ENCODE measurements at regions not wholly inside any gene's neighbourhood (a gene's known extent, or its start where the extent isn't known, plus 50 kb on each side); places are given as distances from the start of the nearest gene placed in this dataset.

DNA sequence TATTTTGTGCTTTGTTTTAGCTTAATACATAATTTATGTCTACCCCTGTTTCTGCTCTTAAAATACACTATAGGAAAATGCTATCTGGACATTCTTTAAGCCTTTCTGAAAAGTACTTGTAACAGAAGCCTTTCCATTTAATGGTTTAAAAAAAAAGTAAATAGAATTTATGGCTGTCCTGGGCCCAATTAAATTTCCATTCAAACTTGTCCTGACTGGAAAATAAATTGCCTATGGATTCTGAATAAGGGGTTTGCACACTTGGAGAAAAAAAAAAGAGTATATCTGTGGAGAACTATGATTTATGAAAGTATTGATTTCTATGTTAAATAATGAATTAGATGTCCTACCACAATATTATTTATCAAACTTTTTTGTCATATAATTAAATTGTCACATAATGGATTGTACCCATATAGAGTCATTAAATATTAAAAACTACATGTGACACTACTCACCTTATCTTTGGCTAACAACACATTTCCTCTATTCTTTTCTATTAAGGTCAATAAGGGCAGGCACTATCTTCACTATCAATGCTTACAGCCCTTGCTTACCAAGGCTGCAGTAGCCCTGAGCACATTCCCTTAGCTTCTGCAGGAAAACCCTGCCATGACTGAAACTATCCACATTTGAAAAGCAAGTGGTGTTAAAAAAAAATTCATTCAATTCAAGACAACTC, 396.1 kb upstream of the ROBO2 start:
- Histone ChIP-seq H3K4me3 (ENCODE audit: low read depth, low read length) (no peak overlapping the region), H3K79me2 (ENCODE audit: control insufficient read depth, insufficient read depth, low read length, unreplicated experiment) (no peaks in the 10 kb centered on the region), H3K27ac (ENCODE audit: low read depth, low read length) (no peak overlapping the region), H3K27me3 (ENCODE audit: insufficient read depth, low read length) (no peaks in the 10 kb centered on the region), H2AFZ (ENCODE audit: low read length, unreplicated experiment) (no peak overlapping the region), H3K4me1 (ENCODE audit: control insufficient read depth, insufficient read depth, low read length, unreplicated experiment) (no peaks in the 10 kb centered on the region), H3K36me3 (ENCODE audit: insufficient read depth, low read length) (no peaks in the 10 kb centered on the region)

DNA sequence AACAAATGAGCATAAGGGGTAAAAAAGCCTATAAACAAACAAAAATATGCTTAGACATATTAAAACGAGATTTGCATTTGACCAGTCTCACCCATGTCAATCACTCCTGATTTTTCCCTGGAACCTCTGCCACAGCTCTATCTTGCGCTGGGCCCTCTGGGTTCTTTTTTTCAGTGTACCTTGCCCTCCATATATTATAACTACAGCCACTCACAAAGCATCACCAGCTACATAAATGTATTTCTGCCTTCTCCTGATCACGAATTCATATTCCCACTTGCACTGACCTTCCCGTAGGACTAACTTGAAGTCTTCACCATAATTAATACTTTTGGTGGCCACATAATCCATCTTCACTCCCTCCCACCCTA, 395.6 kb upstream of the ROBO2 start:
- Histone ChIP-seq H2AFZ (ENCODE audit: low read length, unreplicated experiment) (no peak overlapping the region), H3K27ac (ENCODE audit: low read depth, low read length) (no peak overlapping the region), H3K27me3 (ENCODE audit: insufficient read depth, low read length) (no peaks in the 10 kb centered on the region), H3K36me3 (ENCODE audit: insufficient read depth, low read length) (no peaks in the 10 kb centered on the region), H3K4me1 (ENCODE audit: control insufficient read depth, insufficient read depth, low read length, unreplicated experiment) (no peaks in the 10 kb centered on the region), H3K79me2 (ENCODE audit: control insufficient read depth, insufficient read depth, low read length, unreplicated experiment) (no peaks in the 10 kb centered on the region), H3K4me3 (ENCODE audit: low read depth, low read length) (no peak overlapping the region)

DNA sequence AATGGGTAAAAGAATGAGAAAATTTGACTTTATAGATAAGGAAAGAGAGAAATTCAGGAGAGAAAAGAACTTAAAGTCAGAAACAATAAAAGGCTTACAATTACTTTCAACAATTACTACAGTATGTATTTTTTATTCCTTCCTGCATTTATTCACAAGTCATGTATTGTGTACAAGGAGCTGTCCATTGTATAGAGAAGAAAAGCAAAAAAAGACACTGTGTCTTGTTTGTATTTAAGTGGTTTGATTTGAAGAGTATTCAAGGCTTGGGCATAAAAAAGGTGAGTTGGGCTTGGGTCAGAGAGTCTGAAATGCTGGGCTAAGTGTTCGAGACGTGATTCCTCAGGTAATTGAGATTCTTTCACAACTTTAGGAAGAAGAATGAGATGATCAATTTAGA, 394.2 kb upstream of the ROBO2 start:
- Histone ChIP-seq H3K79me2 (ENCODE audit: control insufficient read depth, insufficient read depth, low read length, unreplicated experiment) (no peaks in the 10 kb centered on the region), H3K27me3 (ENCODE audit: insufficient read depth, low read length) (no peaks in the 10 kb centered on the region), H2AFZ (ENCODE audit: low read length, unreplicated experiment) (no peak overlapping the region), H3K4me3 (ENCODE audit: low read depth, low read length) (no peak overlapping the region), H3K27ac (ENCODE audit: low read depth, low read length) (no peak overlapping the region), H3K4me1 (ENCODE audit: control insufficient read depth, insufficient read depth, low read length, unreplicated experiment) (no peaks in the 10 kb centered on the region), H3K36me3 (ENCODE audit: insufficient read depth, low read length) (no peaks in the 10 kb centered on the region)

DNA sequence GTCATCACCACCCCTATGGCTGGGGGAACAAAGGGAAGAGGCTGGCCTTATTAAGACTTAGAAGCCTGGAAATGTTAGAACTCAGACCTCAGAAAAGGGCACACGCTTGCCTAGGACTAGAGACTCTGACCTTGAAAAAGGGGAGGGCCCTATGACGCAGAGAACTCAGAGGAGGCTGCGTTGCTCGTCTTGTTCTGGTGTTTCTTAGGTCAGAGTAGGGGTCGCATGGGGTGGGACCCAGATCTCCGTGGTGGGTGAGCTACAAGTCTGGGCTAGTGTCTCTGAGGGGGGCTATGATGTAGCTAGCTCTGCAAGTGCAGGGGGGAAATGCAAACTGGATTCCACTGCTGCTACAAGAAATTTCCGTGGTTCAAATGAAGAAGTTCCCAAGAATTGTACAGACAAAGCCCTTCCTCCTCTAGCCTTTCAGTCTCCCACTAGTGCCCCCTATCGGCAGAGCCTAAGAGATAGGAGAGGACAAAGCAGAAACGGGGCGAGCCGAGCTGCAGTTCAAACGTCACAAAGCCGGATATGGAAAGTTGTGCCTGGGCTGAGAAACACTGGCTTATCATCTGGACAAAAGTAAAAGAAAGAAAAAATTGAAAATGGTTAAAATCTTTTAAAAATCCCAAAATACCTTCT, 392.9 kb upstream of the ROBO2 start:
- Histone ChIP-seq H3K4me1 (ENCODE audit: control insufficient read depth, insufficient read depth, low read length, unreplicated experiment) (no peaks in the 10 kb centered on the region), H3K79me2 (ENCODE audit: control insufficient read depth, insufficient read depth, low read length, unreplicated experiment) (no peaks in the 10 kb centered on the region), H3K36me3 (ENCODE audit: insufficient read depth, low read length) (no peaks in the 10 kb centered on the region), H2AFZ (ENCODE audit: low read length, unreplicated experiment) (no peak overlapping the region), H3K27ac (ENCODE audit: low read depth, low read length) (no peak overlapping the region), H3K27me3 (ENCODE audit: insufficient read depth, low read length) (no peaks in the 10 kb centered on the region), H3K4me3 (ENCODE audit: low read depth, low read length) (no peak overlapping the region)

- Histone ChIP-seq H3K36me3 (ENCODE audit: insufficient read depth, low read length) (no peaks in the 10 kb centered on the region), H3K79me2 (ENCODE audit: control insufficient read depth, insufficient read depth, low read length, unreplicated experiment) (no peaks in the 10 kb centered on the region), H3K4me1 (ENCODE audit: control insufficient read depth, insufficient read depth, low read length, unreplicated experiment) (no peaks in the 10 kb centered on the region), H3K4me3 (ENCODE audit: low read depth, low read length) (no peak overlapping the region), H2AFZ (ENCODE audit: low read length, unreplicated experiment) (no peak overlapping the region), H3K27ac (ENCODE audit: low read depth, low read length) (no peak overlapping the region), H3K27me3 (ENCODE audit: insufficient read depth, low read length) (no peaks in the 10 kb centered on the region)
Observed at GRCh38 chr3:76651784-76652183, 388.1 kb upstream of the ROBO2 start.

- no peak overlapping the region for H3K4me3 ChIP-seq (ENCODE audit: low read depth, low read length)
- H3K27me3 ChIP-seq (ENCODE audit: insufficient read depth, low read length) = no peaks in the 10 kb centered on the region
- H3K4me1 ChIP-seq (ENCODE audit: control insufficient read depth, insufficient read depth, low read length, unreplicated experiment) = no peaks in the 10 kb centered on the region
- H3K36me3 ChIP-seq (ENCODE audit: insufficient read depth, low read length) = no peaks in the 10 kb centered on the region
- H3K79me2 ChIP-seq (ENCODE audit: control insufficient read depth, insufficient read depth, low read length, unreplicated experiment) = no peaks in the 10 kb centered on the region
- no peak overlapping the region for H2AFZ ChIP-seq (ENCODE audit: low read length, unreplicated experiment)
- H3K27ac ChIP-seq (ENCODE audit: low read depth, low read length) = no peak overlapping the region
Observed at GRCh38 chr3:76652524-76652923, 387.4 kb upstream of the ROBO2 start.

DNA sequence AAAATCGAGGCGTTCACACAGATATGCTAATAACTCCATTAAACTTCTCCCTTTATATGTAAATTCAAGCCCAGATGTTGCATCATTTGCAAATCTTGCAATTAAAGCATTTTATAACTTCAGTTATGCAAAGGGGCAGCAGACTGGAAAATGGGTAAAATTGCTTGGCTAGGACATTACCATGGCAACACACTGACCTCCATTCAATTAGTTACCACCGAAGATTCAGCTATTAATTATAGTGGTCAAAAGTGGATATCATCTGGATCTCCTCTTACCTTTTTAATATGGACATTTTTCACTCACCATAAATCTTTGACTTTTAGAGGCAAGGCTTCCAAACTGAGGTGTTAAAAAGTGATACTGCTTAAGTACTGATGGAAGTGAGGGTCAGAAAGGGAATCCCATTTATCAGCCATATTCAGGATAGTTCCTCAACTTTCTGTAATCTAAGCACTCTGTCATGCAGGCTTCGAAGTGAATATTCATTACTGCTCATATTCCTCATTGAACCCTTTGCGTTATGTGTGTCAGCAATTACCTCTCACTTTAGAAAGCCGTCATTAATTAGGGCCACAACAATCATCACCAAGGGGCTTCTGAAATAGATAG, 386.2 kb upstream of the ROBO2 start:
- H3K36me3 ChIP-seq (ENCODE audit: insufficient read depth, low read length) = no peaks in the 10 kb centered on the region
- no peaks in the 10 kb centered on the region for H3K27me3 ChIP-seq (ENCODE audit: insufficient read depth, low read length)
- H3K4me3 ChIP-seq (ENCODE audit: low read depth, low read length) = no peak overlapping the region
- no peak overlapping the region for H3K27ac ChIP-seq (ENCODE audit: low read depth, low read length)
- no peaks in the 10 kb centered on the region for H3K79me2 ChIP-seq (ENCODE audit: control insufficient read depth, insufficient read depth, low read length, unreplicated experiment)
- no peak overlapping the region for H2AFZ ChIP-seq (ENCODE audit: low read length, unreplicated experiment)
- no peaks in the 10 kb centered on the region for H3K4me1 ChIP-seq (ENCODE audit: control insufficient read depth, insufficient read depth, low read length, unreplicated experiment)

GRCh38 chr3:76656531-76657070, 383.3 kb upstream of the ROBO2 start:
- Histone ChIP-seq H3K27me3 (ENCODE audit: insufficient read depth, low read length) (no peaks in the 10 kb centered on the region), H3K79me2 (ENCODE audit: control insufficient read depth, insufficient read depth, low read length, unreplicated experiment) (no peaks in the 10 kb centered on the region), H3K4me1 (ENCODE audit: control insufficient read depth, insufficient read depth, low read length, unreplicated experiment) (no peaks in the 10 kb centered on the region), H3K36me3 (ENCODE audit: insufficient read depth, low read length) (no peaks in the 10 kb centered on the region), H3K4me3 (ENCODE audit: low read depth, low read length) (no peak overlapping the region), H2AFZ (ENCODE audit: low read length, unreplicated experiment) (no peak overlapping the region), H3K27ac (ENCODE audit: low read depth, low read length) (no peak overlapping the region)

DNA sequence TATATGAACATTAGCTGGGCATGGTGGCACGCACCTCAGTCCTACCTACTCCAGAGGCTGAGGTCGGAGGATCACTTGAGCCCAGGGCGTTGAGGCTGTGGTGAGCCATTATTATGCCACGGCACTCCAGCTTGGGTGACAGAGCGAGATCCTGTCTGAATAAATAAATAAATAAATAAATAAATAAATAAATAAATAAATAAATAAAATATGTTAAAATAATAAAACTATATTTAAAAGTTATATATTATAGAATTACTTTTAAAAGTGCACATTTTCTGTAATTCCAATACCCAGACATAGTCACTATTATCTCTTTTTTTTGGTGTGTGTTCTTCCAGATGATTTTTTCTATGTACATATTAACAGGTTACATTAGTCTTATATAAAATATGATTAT, 382.0 kb upstream of the ROBO2 start:
- Histone ChIP-seq H3K79me2 (ENCODE audit: control insufficient read depth, insufficient read depth, low read length, unreplicated experiment) (no peaks in the 10 kb centered on the region), H3K36me3 (ENCODE audit: insufficient read depth, low read length) (no peaks in the 10 kb centered on the region), H3K27me3 (ENCODE audit: insufficient read depth, low read length) (no peaks in the 10 kb centered on the region), H3K4me3 (ENCODE audit: low read depth, low read length) (no peak overlapping the region), H3K4me1 (ENCODE audit: control insufficient read depth, insufficient read depth, low read length, unreplicated experiment) (no peaks in the 10 kb centered on the region), H2AFZ (ENCODE audit: low read length, unreplicated experiment) (no peak overlapping the region), H3K27ac (ENCODE audit: low read depth, low read length) (no peak overlapping the region)

- no peak overlapping the region for H3K4me3 ChIP-seq (ENCODE audit: low read depth, low read length)
- no peaks in the 10 kb centered on the region for H3K36me3 ChIP-seq (ENCODE audit: insufficient read depth, low read length)
- no peaks in the 10 kb centered on the region for H3K79me2 ChIP-seq (ENCODE audit: control insufficient read depth, insufficient read depth, low read length, unreplicated experiment)
- H3K27ac ChIP-seq (ENCODE audit: low read depth, low read length) = no peak overlapping the region
- H2AFZ ChIP-seq (ENCODE audit: low read length, unreplicated experiment) = no peak overlapping the region
- no peaks in the 10 kb centered on the region for H3K4me1 ChIP-seq (ENCODE audit: control insufficient read depth, insufficient read depth, low read length, unreplicated experiment)
- H3K27me3 ChIP-seq (ENCODE audit: insufficient read depth, low read length) = no peaks in the 10 kb centered on the region
Observed at GRCh38 chr3:76661527-76662250, 378.2 kb upstream of the ROBO2 start.

Measured in ACC112 (cell line).